ENCODE measurements at regions not wholly inside any gene's neighbourhood (a gene's known extent, or its start where the extent isn't known, plus 50 kb on each side); places are given as distances from the start of the nearest gene placed in this dataset.

DNA sequence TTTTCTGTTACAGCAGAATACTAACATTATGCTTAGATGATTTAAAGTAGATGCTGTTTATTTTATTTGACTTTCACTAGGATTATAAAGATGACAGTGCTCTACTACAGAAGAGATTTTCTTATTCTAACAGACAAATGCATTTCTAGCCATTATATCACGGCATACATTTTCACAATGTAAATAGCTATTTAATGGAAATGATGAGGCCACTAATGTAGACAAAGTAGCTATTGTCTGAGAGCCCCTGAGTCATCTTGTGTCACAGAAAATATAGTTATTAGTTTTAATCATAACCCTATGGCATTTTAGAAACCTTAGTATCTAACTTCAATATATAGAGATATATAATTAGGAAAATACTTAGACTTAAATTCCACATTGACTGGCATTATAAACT lies 158.0 kb upstream of the AHR start:
- TF ChIP-seq, protein P1, sequence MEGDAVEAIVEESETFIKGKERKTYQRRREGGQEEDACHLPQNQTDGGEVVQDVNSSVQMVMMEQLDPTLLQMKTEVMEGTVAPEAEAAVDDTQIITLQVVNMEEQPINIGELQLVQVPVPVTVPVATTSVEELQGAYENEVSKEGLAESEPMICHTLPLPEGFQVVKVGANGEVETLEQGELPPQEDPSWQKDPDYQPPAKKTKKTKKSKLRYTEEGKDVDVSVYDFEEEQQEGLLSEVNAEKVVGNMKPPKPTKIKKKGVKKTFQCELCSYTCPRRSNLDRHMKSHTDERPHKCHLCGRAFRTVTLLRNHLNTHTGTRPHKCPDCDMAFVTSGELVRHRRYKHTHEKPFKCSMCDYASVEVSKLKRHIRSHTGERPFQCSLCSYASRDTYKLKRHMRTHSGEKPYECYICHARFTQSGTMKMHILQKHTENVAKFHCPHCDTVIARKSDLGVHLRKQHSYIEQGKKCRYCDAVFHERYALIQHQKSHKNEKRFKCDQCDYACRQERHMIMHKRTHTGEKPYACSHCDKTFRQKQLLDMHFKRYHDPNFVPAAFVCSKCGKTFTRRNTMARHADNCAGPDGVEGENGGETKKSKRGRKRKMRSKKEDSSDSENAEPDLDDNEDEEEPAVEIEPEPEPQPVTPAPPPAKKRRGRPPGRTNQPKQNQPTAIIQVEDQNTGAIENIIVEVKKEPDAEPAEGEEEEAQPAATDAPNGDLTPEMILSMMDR (IDR thresholded peaks at IDR 0.05): no peak
- no peak for TF ChIP-seq POLR2A (IDR thresholded peaks at IDR 0.05)

Data from adrenal gland (tissue), 5 donors.